Uterus (tissue), 2 donors: ENCODE measurements at regions not wholly inside any gene's neighbourhood (a gene's known extent, or its start where the extent isn't known, plus 50 kb on each side); places are given as distances from the start of the nearest gene placed in this dataset.

Experiments
- CTCF ChIP-seq, 4 experiments: fragments of 200-600 bp in 2 of 4; fragments of 450-650 bp in 2 of 4; sonication (generic) in 2 of 4; IDR thresholded peaks; one replicate each; pipeline ENCODE4 v1.5.1; 2016 to 2019; ENCODE audit warnings: antibody characterized with exemption in 4 of 4, mild to moderate bottlenecking in 2 of 4, moderate library complexity in 1 of 4
- POLR2A ChIP-seq, 2 donors: fragments of 450-650 bp; IDR thresholded peaks; one replicate each; pipeline ENCODE4 v1.6.1; 2016; ENCODE audit warnings: antibody characterized with exemption in 2 of 2, mild to moderate bottlenecking in 1 of 2, moderate library complexity in 1 of 2

- no peak for TF ChIP-seq CTCF (IDR thresholded peaks at IDR 0.05)
- TF ChIP-seq POLR2A (IDR thresholded peaks at IDR 0.05): no peak
Observed at GRCh38 chr13:86541461-86541860, 742.2 kb upstream of the SLITRK6 start.
